Loucy (cell line): ENCODE measurements at regions not wholly inside any gene's neighbourhood (a gene's known extent, or its start where the extent isn't known, plus 50 kb on each side); places are given as distances from the start of the nearest gene placed in this dataset.

Experiments
- CTCF ChIP-seq: fragments of 200-600 bp; sonication (generic); conservative IDR thresholded peaks from 2 replicates; pipeline ENCODE4 v1.5.1; 2014; ENCODE audit warnings: mild to moderate bottlenecking, antibody characterized with exemption, low read length
- EZH2phosphoT487 ChIP-seq: fragments of 200-600 bp; IDR thresholded peaks from 2 replicates; pipeline ENCODE4 v1.6.1; 2018; ENCODE audit warnings: antibody characterized with exemption, mild to moderate bottlenecking, moderate library complexity, borderline replicate concordance

GRCh38 chr11:81916451-81916850 is 817.2 kb downstream of the FAM181B start:
- TF ChIP-seq CTCF (no peak), EZH2phosphoT487 (no peak)
